ENCODE measurements at regions not wholly inside any gene's neighbourhood (a gene's known extent, or its start where the extent isn't known, plus 50 kb on each side); places are given as distances from the start of the nearest gene placed in this dataset.

DNA sequence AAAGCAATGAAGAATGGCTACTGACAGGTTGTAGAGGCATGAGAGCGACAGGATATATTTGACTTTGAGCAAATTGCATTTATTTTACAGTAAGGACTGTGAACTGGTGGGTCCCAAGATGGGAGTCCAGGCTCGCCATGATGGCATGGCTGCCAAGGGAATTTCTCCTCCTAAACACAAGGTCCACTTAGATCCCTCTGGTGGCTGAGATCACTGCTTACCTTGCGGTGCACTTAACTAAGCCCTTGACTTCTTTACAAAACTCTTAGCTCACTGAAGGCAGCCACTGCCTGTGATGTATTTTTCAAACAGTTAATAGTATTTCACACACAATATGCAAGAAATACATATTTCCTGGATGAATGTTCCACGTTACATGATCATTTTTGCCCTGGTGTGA lies 50.3 kb upstream of the SORBS2 start:
- DNase-seq: no peak

GRCh38 chr4:185863946-185864345 lies 52.0 kb upstream of the SORBS2 start:
- DNase-seq: no peak

- DNase-seq: no peak
These were observed 53.9 kb upstream of the SORBS2 start for GRCh38 chr4:185865901-185866328.

DNA sequence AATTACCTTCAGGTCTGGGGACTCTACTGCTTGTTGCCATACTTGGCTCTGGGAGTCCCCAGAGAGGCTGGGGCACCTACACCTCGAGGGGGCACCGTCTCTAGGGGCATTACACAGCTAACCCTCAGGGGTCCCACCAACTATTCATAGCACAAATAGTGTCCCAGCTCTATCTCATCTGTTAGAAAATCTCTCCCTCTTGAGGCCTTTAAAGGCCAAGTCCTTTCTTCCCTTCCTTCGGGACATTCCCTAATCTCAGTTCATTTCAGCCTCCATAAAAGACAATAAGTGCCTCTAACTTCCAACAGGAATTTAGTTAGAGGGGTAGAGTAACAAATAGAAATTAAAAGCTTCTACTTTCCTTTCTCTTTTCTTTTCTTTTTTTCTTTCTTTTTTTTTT lies 55.8 kb upstream of the SORBS2 start:
- DNase-seq: no peak

DNA sequence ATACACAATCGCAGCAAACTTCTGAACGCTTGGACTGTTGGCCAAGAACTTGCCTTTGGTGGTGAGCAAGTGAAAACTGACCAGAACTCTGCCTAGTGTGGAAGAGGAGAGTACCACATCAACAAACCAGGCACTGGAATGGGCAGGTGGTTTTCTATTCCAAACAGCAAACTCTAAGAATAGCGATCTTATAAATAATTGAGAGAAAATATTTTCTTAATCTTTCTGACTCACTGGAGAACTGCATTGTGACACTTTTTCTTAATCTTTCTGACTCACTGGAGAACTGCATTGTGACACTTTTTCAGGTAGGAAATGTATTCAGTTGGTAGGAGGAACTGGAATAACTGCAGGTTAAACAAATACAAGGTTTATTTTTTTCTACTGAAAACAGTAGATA lies 57.0 kb upstream of the SORBS2 start:
- DNase-seq: no peak

DNA sequence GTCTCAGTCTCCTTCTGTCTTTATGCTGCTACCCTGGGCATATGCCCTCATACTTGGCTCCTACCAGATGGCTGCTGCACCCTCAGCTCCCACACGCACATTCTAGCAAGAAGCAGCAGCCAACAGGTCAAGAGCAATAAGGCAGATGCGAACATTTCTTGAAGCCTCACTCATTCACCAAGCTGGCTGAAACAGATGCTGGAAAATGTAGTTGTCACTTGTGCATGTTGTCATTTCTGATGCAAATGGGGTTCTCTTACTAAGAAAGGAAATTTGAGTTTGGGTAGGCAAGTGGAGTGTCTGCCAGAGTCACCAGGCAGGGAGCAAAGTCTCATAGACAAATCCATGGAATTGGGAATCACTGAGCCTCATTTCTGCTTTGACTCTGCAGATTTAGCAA lies 57.4 kb upstream of the SORBS2 start:
- peak; percentile 45 for DNase-seq

GRCh38 chr4:185870366-185870765 lies 58.4 kb upstream of the SORBS2 start:
- peak; percentile 72 for DNase-seq

GRCh38 chr4:185872747-185873380 lies 60.9 kb upstream of the SORBS2 start:
- no peak for DNase-seq

DNA sequence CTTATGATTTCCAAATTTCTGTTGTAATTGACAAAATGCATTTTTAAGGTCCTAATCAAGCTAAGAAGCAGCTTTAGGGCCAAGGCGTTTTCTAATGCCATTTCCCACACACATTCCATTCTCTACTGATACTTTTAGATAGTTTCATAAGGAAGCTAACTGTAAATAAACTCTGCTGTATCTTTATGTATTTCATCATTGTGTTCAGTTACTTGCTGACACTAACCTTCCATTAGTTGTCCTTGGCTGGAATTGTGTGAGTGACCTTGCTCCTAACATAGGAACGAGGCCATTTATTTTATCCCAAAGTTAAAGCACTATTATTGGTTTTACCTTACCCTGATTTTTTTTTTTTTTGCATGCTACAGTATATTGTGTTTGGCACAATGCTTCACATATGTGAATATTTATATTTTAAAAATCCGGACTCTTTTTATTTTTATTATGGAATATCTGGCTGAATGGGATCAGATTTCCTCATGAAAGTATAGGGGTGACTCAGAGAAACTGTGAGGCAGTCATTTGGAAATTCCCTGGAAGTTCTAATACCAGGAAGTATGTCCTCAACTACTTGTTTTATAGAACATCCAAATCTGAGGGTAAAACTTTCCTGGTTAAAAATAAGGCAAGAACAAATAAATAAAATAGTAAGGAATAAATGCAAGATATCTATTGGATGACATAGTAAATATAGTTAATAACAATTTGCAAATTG lies 62.7 kb upstream of the SORBS2 start:
- no peak for DNase-seq

DNA sequence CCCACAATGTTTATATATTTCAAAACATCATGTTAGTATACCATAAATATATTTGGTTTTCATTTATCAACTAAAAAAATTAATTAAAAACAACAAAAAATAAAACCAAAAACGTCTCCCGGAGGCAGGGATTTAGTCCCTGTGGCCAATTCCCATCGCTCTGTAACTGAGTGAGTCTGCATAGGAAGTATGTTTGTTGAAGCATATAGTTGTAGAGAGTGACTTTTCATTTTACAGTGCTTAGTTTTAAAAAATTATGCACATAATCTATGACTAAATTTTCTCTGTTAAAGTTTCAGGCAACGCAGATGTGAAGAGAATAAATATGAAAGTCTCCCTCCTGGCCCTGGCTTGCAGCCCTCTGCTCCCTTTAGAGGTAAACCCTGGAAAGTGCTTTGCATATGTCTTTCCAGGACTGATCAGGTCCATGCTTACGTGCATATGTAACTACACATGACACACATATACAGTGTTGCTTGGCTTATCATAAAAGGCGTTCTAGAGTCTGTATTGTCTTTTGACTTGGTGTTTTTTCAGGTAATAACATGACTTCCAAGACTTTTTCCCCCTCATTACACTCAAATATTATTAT lies 63.4 kb upstream of the SORBS2 start:
- DNase-seq: no peak

- no peak for DNase-seq
These were observed 66.6 kb upstream of the SORBS2 start for GRCh38 chr4:185878633-185879032.

DNA sequence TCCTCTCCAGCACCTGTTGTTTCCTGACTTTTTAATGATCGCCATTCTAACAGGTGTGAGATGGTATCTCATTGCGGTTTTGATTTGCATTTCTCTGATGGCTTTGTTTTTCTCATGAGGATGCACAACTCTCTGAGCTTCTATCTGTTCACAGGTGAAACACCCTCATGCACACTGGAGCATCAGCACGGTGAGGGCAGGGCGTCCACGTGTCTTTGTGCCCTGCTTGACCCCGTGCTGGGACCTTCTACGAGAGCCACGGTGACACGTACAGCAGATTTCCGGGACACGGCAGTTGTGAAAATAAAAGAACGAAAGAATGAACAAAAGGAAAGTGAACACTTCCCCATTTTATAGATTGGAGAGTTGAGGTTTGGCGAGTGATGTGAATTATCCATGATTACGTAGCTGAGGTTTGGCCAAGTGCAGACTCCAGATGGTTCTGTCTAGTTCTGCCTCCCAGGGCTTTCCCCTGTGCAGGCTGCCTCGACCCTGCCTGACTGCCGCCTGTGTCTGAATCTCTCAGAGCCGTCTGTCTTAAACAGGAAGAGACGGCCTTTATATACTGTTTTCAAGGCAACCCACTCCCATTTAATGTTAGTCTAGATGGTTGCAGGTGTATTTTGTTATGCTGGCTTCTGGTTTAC lies 67.8 kb upstream of the SORBS2 start:
- no peak for DNase-seq

DNA sequence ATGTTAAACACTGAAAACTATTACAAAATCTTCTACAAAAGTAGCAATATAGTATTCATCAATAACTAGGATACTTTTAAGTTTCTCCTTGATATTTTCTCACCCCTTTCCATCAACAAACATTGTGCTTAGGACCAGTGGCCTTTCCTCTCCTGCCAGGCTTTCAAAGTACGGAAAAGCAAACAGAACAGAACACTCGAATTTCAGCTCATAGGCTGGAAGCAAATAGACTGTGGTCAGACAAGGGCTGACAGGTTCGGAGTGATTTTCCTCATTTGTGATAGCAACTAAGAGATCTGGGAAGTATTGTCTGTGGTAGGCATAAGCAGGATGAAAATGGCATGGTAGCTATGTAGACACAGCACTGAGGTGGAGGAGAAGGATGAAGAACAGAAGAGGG lies 68.6 kb upstream of the SORBS2 start:
- DNase-seq: no peak

DNA sequence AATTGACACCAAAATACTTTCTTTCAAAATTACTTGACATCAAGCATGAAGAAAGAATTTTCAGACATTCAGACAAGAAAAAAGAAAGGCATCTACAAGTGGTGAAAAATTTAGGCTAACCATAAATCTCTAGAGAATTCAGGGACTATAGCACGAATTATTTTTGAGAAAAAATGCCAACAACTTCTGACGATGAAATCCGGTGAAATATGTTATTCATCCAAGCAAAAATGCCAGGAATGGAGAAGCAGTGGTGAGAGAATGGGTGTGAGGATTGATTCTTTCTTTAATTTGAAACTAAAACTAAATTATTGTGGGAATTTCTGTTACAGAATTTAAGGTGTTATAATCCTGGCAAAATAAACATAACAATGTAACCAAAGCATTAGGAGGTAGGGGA lies 69.4 kb upstream of the SORBS2 start:
- no peak for DNase-seq

DNA sequence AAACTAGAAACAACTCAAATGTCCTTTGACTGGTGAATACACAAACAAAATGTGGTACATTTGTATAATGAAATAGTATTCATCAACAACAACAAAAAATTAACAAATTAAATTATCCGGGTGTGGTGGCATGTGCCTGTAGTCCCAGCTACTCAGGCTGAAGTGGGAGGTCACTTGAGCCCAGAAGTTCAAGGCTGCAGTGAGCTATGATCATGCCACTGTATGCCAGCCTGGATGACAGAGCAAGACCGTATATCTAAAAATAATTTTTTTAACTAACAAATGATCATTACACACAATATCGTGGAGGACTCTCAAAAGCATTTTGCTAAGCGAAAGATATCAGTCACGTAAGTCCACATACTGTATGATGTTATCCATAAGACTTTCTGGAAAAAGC lies 71.6 kb upstream of the SORBS2 start:
- DNase-seq: no peak

- DNase-seq: no peak
These were observed 73.1 kb upstream of the SORBS2 start for GRCh38 chr4:185885075-185885474.

GRCh38 chr4:185885604-185886003 lies 73.6 kb upstream of the SORBS2 start:
- DNase-seq: no peak

GRCh38 chr4:185886832-185887524 lies 75.0 kb upstream of the SORBS2 start:
- DNase-seq: no peak

DNA sequence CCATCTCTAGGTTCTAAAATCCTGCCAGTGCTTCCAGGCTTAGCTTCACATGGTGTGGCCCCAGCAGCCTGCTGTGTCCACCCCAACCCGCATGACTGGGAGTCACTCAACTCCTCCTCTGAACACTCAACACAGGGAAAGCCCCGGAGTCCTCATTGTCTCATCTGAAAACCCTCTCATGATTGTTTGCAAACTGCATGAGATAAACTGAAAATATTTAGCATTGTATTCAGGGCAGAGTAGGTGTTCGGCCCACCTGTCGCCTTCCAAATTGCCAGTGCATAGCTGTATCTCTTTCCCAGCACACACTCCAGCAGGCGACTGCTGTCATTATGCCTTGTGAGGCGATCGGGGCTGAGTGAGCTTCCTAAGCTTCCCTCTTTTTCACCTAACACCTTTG lies 76.7 kb upstream of the SORBS2 start:
- DNase-seq: no peak

DNA sequence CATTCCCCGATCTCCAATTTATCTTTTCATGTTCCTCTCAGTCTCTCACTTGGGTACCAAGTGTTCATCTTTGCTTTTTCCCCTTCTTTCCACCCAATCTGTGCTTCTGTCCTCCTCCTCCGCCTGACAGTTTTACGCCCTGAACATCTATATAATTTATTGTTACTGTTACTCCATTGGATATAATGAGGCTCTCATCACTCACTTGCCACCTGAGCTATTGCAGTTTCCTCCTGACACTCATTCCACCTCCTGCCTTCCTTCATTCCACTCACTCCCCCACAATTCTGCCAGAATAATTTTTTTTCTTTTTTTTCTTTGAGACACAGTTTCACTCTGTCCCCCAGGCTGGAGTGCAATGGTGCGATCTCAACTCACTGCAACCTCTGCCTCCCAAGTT lies 77.6 kb upstream of the SORBS2 start:
- no peak for DNase-seq

- DNase-seq: no peak
These were observed 78.2 kb upstream of the SORBS2 start for GRCh38 chr4:185890196-185890595.

GRCh38 chr4:185892165-185892564 lies 80.2 kb upstream of the SORBS2 start:
- no peak for DNase-seq

DNA sequence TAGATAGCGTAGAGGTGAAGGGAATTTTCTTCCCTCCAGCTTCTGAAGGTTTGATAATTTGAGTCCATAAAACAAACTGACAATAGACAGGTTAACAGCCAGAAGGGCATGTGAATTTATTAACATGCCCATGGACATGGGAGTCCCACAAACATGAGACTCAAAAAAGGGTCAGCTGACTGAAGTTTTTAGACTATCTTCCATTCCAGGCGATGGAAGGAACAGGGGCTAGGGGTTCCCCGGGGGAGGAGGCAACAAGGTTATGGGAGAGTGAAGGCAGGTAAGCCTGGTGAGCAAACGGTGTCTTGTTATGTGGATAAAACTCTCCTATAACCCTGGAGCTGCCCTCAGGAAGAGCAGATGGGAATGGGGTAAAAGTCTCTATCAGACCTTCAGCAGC lies 81.5 kb upstream of the SORBS2 start:
- DNase-seq: no peak

Measured in eye (tissue), 1 donor.